GM21360 (cell line): ENCODE measurements at regions not wholly inside any gene's neighbourhood (a gene's known extent, or its start where the extent isn't known, plus 50 kb on each side); places are given as distances from the start of the nearest gene placed in this dataset.
"Not testable (repeated sequence)": the region's sequence is repeated elsewhere in the genome, so short reads cannot be mapped to it uniquely, and the experiment has no call there.

ENCODE experiments used
- ATAC-seq: cut with Tn5 transposase; IDR thresholded peaks from one replicate; pipeline ENCODE4 v1.9.1; 2021; ENCODE audit warnings: mild to moderate bottlenecking, moderate library complexity; ENCODE audit not compliant: unreplicated experiment

DNA sequence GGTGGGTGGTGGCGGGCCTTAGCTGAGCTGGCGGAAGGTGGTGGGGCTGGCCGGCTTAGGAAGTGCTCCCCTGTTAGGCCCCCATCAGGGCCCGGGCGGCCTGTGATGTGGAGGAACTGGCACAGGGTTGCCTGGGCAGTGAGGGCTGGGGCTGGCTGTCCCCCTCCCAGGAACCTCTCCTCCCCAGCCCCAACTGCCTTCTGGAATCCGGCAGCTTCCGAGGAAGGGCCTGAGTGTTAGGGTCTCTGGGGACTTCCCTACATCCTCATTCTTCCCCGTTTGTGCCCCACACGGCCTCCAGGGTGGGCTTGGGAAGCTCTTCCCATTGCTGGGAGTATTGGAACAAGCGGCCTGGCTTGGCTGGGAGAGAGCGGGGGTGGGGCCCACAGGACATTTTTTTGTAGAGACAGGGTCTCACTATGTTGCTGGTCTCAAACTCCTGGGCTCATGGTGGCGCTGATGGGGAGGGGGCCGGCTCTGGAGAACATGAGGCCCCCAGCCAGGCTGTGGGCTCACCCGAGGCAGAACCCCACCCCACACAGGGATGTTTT lies 89.9 kb upstream of the CIBAR2 start:
- ATAC-seq, result no peak

GRCh38 chr16:85202631-85203461 lies 90.6 kb upstream of the CIBAR2 start:
- no peak for ATAC-seq

DNA sequence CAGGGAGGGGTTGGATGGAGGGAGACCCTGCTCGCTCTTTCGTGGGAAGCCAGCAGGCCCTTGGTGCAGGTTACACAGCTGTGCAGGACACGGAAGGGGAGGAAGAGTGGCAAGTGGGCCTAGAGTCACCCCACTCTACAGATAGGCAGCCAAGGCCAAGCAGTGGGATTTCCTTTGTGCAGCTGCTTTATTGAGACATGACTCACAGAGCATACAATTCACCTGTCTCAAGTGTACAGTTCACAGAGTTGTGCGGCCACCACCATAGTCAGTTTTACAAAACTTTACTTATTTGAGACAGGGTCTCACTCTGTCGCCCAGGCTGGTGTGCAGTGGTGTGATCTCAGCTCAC lies 91.2 kb upstream of the CIBAR2 start:
- no peak for ATAC-seq

DNA sequence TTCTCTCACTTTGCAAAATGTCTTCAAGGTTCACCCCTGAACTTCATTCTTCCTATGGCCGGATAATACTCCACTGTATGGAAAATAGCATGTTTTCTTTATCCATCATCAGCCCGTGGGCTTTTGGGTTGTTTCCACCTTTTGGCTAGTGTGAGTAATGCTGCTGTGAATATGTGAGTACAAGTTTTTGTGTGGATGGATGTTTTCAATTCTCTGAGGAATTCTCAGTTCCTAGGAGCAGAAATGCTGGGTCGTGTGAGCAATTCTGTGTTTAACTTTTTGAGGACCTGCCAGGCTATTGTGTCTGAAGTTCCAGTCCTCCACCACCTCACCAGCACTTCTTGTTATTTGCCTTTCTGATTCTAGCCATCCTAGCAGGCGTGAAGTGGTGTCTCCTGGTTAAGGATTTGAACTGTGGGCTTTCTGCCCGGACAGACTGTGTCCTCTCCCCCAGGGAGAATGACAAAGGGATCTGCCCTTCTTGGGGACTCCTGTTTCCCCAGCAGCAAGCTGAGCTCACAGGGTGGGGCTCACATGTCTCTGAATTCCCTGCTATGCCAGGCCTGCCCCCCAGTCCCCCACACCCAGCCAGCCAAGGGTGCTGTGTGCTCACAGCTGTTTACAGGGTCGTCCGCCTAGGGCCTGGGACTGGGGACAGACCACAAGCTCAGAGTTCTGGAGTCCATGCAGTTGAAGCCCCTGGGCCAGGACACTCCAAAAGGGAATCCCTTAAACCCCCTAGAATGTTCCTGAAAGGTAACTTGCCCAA lies 92.2 kb upstream of the CIBAR2 start:
- no peak for ATAC-seq

DNA sequence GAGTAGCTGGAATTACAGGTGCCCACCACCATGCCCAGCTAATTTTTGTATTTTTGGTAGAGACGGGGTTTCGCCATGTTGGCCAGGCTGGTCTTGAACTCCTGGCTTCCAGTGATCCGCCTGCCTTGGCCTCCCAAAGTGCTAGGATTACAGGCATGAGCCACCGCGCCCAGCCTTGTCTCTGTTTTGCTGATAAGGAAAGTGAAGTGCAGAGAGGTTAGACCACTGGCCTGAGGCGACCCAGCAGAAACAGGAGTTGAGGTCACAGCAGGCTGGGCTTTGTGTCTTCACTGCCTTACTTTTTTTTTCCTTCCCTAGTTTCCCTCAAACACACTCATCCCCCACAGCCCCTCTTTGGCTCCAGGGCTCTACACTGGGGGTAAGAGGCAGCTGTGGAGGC lies 93.0 kb upstream of the CIBAR2 start:
- ATAC-seq, result not testable (repeated sequence)

DNA sequence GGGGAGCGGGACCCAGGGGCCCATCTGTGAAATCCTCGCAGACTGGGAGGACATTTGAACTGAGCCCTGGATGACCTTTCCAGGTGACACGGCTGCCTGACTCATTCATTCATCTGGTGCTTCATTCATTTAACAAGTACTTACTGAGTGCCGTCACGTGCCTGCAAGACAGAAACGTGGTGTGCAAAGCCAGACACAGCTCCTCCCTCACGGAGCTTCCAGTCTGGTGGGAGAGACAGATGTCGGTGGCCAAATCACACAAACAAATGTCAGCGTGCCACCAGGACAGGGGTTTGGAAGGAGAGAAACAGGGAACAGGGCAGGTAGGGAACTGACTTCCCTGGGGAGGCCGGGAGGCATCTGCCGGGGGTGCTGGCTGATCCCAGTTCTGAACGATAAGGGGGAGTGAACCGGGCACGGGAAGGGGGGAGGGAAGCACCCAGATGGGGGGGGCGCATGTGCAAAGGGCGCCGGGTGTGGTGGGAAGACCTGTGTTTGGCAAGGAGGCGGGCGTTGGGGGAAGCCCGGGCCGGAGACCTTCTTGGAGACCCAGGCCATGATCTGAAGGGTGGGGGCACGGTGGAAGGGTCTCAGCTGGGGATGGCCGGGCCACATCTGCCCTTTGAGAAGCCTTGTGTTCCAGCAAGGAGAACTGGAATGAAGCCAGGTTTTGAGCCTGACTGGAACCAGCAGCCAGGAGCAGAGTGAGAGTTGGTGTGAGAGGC lies 93.6 kb upstream of the CIBAR2 start:
- no peak for ATAC-seq

GRCh38 chr16:85206472-85207356 lies 94.4 kb upstream of the CIBAR2 start:
- ATAC-seq, result no peak

DNA sequence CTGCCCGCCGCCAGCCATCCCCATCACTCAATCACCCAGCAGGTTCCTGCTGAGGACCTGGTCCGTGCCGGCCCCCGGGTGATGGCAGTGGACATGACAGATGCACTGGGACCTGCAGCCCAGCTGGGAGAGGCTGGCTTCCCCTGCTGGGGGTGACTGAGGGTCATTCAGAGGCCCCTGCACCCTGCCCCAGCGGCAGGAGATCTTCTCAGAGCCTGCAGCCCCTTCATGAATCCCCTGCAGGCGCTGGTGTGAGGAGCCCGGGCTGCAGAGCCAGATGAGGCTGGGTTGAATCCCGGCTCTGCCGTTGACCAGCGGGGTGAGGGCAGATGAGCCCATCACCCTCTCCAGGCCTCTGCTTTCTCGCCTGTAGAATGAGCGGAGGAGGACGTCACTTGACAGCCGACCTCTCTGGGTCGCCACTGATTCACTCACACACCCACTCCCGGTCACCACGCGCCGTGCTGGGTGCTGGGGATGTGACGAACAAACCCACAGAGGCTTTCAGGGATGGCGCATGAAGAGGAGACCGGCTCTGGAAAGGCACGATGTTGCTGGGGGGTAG lies 95.2 kb upstream of the CIBAR2 start:
- no peak for ATAC-seq

GRCh38 chr16:85208181-85208580 lies 95.9 kb upstream of the CIBAR2 start:
- ATAC-seq, result no peak

GRCh38 chr16:85208643-85209520 lies 96.6 kb upstream of the CIBAR2 start:
- no peak for ATAC-seq

- no peak for ATAC-seq
Observed at GRCh38 chr16:85209526-85210121, 97.4 kb upstream of the CIBAR2 start.

DNA sequence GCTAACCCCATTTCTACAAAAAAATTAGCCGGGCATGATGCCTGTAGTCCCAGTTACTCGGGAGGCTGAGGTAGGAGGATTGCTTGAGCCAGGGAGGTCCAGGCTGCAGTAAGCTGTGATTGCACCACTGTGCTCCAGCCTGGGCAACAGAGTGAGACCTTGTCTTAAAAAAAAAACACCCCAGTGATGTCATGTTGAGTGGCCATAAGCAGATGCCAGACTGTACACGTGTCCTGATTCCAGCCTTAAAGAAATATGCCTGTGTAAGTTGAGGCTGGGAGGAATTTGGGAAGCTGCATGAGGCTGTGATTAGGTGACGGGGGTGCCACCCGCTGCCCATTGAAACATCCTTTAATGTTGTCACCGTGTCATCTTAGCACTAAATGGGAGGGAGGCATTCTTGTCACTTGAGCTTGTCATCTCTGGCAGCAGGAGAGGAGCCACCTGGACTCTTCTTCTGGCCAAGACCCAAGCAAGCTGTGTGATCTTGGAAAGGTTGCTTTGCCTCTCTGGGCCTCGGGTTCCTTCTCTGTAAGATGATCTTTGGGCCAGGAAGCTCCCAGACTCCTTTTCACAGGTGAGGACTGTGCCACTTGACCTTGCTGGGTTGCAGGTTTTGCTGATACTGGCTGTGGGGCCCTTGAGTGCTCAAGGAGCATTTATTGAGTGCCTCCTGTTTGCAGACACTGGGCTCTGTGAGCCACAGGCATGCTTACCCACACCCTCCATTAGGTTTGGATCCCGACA lies 98.3 kb upstream of the CIBAR2 start:
- no peak for ATAC-seq

DNA sequence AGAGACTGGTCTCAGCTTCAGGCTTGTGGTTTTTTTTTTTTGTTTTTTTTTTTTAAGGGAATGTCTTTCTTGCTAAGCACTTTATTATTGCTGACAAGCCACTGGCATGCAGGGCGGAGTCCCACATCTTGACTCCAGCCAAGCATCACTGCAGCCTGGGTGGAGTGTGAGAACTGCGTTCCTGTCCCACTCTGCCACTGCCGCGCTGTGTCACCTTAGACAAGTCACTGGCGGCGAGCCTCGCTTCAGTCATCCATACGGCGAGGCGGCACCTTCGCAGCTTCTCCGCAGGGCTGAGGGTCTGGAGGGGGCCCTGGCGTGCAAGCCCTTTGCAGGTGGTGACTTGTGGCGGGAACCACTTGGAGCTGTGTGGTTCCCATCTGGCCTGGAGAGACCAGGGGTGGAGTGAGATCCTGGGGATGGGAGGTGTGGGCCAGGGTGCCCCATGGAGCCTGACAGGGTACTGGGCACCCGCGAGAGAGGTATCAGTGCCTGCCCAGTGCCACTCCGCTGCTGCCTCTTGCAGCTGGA lies 99.1 kb upstream of the CIBAR2 start:
- no peak for ATAC-seq

GRCh38 chr16:85213926-85214675 lies 101.8 kb upstream of the CIBAR2 start:
- ATAC-seq, result no peak

DNA sequence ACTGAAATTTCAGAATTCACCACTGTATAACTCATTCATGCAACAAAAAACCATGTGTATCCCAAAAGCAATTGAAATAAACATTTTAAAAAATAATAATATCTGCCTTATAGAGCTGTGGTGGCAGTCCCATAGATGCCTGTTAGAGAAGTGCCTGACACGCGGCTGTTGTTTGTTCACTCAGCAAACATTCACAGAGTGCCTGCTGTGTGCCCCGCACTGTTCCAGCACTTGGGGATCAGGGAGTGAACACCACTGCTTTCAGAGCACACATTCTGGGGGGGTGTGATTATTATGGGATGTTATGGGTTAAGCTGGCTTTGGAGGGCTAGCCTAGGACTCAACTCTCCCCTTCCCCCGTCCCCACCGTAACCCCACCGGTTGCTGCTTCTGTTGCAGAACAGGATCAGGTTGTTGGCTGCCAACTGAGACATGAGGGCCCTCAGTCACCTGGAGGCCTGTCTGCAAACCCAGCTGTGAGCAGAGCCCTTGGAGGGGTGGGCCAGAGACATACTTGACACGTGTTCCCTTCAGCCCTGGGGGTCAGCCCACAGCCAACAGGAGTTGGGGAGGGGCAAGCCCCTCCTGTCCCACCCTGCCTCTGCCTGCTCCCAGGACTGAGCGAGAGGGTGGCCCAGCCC lies 103.3 kb upstream of the CIBAR2 start:
- no peak for ATAC-seq

- no peak for ATAC-seq
Observed at GRCh38 chr16:85216522-85217375, 104.5 kb upstream of the CIBAR2 start.
